ENCODE measurements at regions not wholly inside any gene's neighbourhood (a gene's known extent, or its start where the extent isn't known, plus 50 kb on each side); places are given as distances from the start of the nearest gene placed in this dataset.
A peak's percentile ranks its signal among the peaks of the same experiment; 100 is the strongest.
"Not testable (repeated sequence)": the region's sequence is repeated elsewhere in the genome, so short reads cannot be mapped to it uniquely, and the experiment has no call there.

DNA sequence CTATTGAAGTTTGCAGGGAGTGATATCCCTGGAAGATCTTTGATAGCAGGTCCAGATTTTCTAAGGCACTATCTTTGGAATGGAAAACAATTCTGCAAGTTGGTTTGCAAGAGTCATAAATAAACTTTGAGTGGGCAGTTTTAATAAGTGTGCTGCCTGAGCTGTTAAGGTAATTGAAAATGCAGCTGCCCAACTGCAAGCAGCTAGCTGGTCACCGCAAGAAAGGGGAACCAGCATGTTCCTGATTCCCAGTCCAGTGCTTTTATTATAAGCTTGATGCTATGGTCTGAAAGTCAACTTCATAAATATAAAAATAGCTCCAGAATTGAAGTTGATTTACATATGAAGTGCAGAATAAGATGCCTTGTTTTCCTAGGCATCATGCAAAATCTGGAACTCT, 308.4 kb downstream of the ZNF248 start:
- Mint-ChIP-seq H3K36me3 (ENCODE audit: low read depth) (no peaks in the 10 kb centered on the region), H3K27ac (no peak overlapping the region), H3K4me1 (ENCODE audit: low read depth) (no peaks in the 10 kb centered on the region), H3K27me3 (no peaks in the 10 kb centered on the region), H3K9me3 (peaks cover 4% of the 10 kb centered on the region), H3K4me3 (no peak overlapping the region)
- intact Hi-C loops (cut with micrococcal nuclease) = no loop called here
- DNase-seq = no peak
- no peak for ATAC-seq
- TF ChIP-seq, protein P1, sequence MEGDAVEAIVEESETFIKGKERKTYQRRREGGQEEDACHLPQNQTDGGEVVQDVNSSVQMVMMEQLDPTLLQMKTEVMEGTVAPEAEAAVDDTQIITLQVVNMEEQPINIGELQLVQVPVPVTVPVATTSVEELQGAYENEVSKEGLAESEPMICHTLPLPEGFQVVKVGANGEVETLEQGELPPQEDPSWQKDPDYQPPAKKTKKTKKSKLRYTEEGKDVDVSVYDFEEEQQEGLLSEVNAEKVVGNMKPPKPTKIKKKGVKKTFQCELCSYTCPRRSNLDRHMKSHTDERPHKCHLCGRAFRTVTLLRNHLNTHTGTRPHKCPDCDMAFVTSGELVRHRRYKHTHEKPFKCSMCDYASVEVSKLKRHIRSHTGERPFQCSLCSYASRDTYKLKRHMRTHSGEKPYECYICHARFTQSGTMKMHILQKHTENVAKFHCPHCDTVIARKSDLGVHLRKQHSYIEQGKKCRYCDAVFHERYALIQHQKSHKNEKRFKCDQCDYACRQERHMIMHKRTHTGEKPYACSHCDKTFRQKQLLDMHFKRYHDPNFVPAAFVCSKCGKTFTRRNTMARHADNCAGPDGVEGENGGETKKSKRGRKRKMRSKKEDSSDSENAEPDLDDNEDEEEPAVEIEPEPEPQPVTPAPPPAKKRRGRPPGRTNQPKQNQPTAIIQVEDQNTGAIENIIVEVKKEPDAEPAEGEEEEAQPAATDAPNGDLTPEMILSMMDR (IDR thresholded peaks at IDR 0.05) = no peak
- ChIA-PET CTCF (no interaction called here), POLR2A (no interaction called here)

GRCh38 chr10:37535459-37536246, 321.8 kb downstream of the ZNF248 start:
- H3K36me3 Mint-ChIP-seq (ENCODE audit: low read depth) = no peaks in the 10 kb centered on the region
- no peaks in the 10 kb centered on the region for H3K27me3 Mint-ChIP-seq
- no peaks in the 10 kb centered on the region for H3K4me1 Mint-ChIP-seq (ENCODE audit: low read depth)
- ChIA-PET POLR2A (no interaction called here), CTCF (no interaction called here)
- no peak for DNase-seq
- H3K27ac Mint-ChIP-seq = no peak overlapping the region
- intact Hi-C loops (cut with micrococcal nuclease) = no loop called here
- no peak overlapping the region for H3K4me3 Mint-ChIP-seq
- TF ChIP-seq, protein P1 (IDR thresholded peaks at IDR 0.05) = no peak
- ATAC-seq = no peak
- peaks cover 11% of the 10 kb centered on the region for H3K9me3 Mint-ChIP-seq

DNA sequence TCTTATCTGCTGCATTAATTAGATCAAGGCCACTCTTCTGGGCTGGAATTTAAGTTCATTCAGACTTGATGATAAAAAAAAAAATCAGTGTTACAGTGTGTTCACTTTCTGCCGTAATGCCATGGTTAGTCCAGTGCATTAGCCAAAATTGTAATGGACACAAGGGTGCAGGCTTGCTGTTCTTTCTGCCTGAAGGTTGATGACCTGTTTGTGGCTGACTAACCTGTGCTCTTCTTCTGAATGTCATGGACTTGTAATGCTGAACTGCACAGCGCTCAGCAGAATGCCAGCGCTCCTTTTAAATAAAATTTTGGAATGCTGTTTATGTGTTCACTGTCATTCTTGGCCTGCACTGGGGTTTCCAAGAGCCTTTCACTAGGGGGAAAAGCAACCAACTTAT, 323.2 kb downstream of the ZNF248 start:
- H3K27me3 Mint-ChIP-seq = no peaks in the 10 kb centered on the region
- DNase-seq (no peak), ATAC-seq (no peak)
- CTCF ChIA-PET = no interaction called here
- H3K27ac Mint-ChIP-seq = no peak overlapping the region
- no peaks in the 10 kb centered on the region for H3K4me1 Mint-ChIP-seq (ENCODE audit: low read depth)
- TF ChIP-seq, protein P1 (IDR thresholded peaks at IDR 0.05) = no peak
- H3K36me3 Mint-ChIP-seq (ENCODE audit: low read depth) = no peaks in the 10 kb centered on the region
- intact Hi-C loops (cut with micrococcal nuclease) = no loop called here
- no peak overlapping the region for H3K4me3 Mint-ChIP-seq
- POLR2A ChIA-PET = no interaction called here
- H3K9me3 Mint-ChIP-seq = peaks cover 10% of the 10 kb centered on the region

GRCh38 chr10:37525410-37525809, 332.0 kb downstream of the ZNF248 start:
- CTCF ChIA-PET; ATAC-seq; H3K4me3 Mint-ChIP-seq; intact Hi-C loops (cut with micrococcal nuclease); H3K9me3 Mint-ChIP-seq; H3K4me1 Mint-ChIP-seq (ENCODE audit: low read depth); H3K36me3 Mint-ChIP-seq (ENCODE audit: low read depth); POLR2A ChIA-PET; H3K27me3 Mint-ChIP-seq; H3K27ac Mint-ChIP-seq; DNase-seq: not testable (repeated sequence)
- TF ChIP-seq, protein P1 (IDR thresholded peaks at IDR 0.05) = peak; percentile 14

DNA sequence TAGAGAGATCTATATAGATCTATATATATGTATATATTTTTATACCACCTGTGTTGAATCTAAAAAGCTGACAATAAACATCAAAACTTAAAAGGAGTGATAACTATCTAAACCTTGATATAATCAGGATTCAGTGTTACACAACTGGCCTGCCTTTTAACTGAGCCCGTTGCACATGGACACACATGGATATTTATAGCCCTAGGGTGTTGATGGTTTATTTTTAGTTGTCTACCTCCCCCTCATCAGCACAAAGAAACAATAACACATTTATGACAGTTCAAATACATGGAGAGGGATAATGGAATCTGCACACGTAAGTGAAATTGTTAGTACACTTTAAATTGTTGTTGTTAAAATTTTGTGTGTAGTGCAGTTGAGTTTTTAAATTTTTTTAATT, 336.9 kb downstream of the ZNF248 start:
- Mint-ChIP-seq H3K4me3 (no peak overlapping the region), H3K4me1 (ENCODE audit: low read depth) (no peaks in the 10 kb centered on the region), H3K27me3 (no peaks in the 10 kb centered on the region), H3K27ac (no peak overlapping the region), H3K9me3 (peaks cover 12% of the 10 kb centered on the region), H3K36me3 (ENCODE audit: low read depth) (no peaks in the 10 kb centered on the region)
- intact Hi-C loops (cut with micrococcal nuclease) = no loop called here
- TF ChIP-seq, protein P1 (IDR thresholded peaks at IDR 0.05) = no peak
- ChIA-PET CTCF (no interaction called here), POLR2A (no interaction called here)
- no peak for DNase-seq
- no peak for ATAC-seq

DNA sequence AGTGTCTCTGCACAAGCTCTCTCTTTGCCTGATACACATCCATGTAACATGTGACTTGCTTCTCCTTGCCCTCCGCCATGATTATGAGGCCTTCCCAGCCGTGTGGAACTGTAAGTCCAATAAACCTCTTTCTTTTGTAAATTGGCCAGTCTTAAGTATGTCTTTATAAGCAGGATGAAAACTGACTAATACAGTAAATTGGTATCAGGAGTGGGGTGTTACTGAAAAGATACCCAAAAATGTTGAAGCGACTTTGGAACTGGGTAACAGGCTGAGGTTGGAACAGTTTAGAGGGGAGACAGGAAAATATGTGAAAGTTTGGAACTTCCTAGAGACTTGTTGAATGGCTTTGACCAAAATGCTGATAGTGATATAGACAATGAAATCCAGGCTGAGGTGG, 346.9 kb downstream of the ZNF248 start:
- H3K27ac Mint-ChIP-seq; POLR2A ChIA-PET; DNase-seq; CTCF ChIA-PET; H3K4me1 Mint-ChIP-seq (ENCODE audit: low read depth); H3K4me3 Mint-ChIP-seq; H3K36me3 Mint-ChIP-seq (ENCODE audit: low read depth); intact Hi-C loops (cut with micrococcal nuclease); ATAC-seq; H3K27me3 Mint-ChIP-seq: not testable (repeated sequence)
- H3K9me3 Mint-ChIP-seq = peaks cover 18% of the 10 kb centered on the region

Measured in activated CD8-positive, alpha-beta T cell treated with anti-CD3 and anti-CD28 coated beads for 36 hours (primary cell).